Ascending aorta (tissue), 2 donors: ENCODE measurements at regions not wholly inside any gene's neighbourhood (a gene's known extent, or its start where the extent isn't known, plus 50 kb on each side); places are given as distances from the start of the nearest gene placed in this dataset.

Experiments used
- DNase-seq, 2 donors: peaks; one replicate each; pipeline ENCODE4 v3.0.0-alpha.2; 2019; ENCODE audit warnings: low spot score in 2 of 2
- H3K27ac ChIP-seq, 2 donors: fragments of 200-600 bp; sonication (generic); one replicate each; pipeline ENCODE4 v1.5.1; 2016 to 2017; ENCODE audit warnings: mild to moderate bottlenecking in 1 of 2
- H3K27me3 ChIP-seq: fragments of 200-600 bp; sonication (generic); one replicate; pipeline ENCODE4 v1.5.1; 2017
- H3K36me3 ChIP-seq, 2 donors: fragments of 200-600 bp; sonication (generic); one replicate each; pipeline ENCODE4 v1.5.1; 2016
- H3K4me1 ChIP-seq, 2 donors: fragments of 200-600 bp; sonication (generic); one replicate each; pipeline ENCODE4 v1.5.1; 2016 to 2017; ENCODE audit warnings: mild to moderate bottlenecking in 1 of 2
- H3K4me3 ChIP-seq, 2 donors: fragments of 200-600 bp; sonication (generic); one replicate each; pipeline ENCODE4 v1.5.1; 2016 to 2017; ENCODE audit warnings: mild to moderate bottlenecking in 1 of 2
- H3K9me3 ChIP-seq, 2 donors: fragments of 200-600 bp; sonication (generic); one replicate each; pipeline ENCODE4 v1.5.1; 2016
- intact Hi-C: fragments of 100-400 bp; cut with DNase I; formaldehyde crosslinking; loops from one replicate; pipeline ENCODE4 v1.15.1; 2023
- TF ChIP-seq, protein P1 (sequence below), 3 experiments: fragments of 200-600 bp in 2 of 3; fragments of 450-650 bp in 1 of 3; sonication (generic) in 2 of 3; IDR thresholded peaks; one replicate each; pipeline ENCODE4 v1.5.1; 2016 to 2019; ENCODE audit warnings: antibody characterized with exemption in 3 of 3, mild to moderate bottlenecking in 1 of 3, moderate library complexity in 1 of 3

DNA sequence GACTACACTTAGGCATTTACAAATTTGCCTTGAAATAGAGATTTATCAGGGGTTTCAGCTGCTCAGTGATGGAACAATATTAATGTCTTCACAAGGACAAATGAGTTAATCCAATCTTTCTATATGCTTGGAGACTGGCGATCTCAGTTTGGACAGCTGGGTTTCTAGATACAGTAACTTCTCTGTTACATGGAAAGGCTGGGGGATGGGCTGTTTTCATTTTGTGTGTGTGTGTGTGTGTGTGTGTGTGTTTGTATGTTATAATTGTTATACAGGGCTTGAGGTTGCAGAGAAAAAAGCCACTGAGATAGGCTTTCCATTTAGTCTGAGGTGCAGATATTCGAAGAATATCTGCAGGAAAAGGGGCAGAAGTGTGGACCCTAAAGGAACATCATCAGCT lies 359.3 kb upstream of the SALL1 start:
- no peak for DNase-seq
- no peaks in the 10 kb centered on the region for H3K36me3 ChIP-seq
- no peaks in the 10 kb centered on the region for H3K27me3 ChIP-seq
- TF ChIP-seq, protein P1, sequence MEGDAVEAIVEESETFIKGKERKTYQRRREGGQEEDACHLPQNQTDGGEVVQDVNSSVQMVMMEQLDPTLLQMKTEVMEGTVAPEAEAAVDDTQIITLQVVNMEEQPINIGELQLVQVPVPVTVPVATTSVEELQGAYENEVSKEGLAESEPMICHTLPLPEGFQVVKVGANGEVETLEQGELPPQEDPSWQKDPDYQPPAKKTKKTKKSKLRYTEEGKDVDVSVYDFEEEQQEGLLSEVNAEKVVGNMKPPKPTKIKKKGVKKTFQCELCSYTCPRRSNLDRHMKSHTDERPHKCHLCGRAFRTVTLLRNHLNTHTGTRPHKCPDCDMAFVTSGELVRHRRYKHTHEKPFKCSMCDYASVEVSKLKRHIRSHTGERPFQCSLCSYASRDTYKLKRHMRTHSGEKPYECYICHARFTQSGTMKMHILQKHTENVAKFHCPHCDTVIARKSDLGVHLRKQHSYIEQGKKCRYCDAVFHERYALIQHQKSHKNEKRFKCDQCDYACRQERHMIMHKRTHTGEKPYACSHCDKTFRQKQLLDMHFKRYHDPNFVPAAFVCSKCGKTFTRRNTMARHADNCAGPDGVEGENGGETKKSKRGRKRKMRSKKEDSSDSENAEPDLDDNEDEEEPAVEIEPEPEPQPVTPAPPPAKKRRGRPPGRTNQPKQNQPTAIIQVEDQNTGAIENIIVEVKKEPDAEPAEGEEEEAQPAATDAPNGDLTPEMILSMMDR (IDR thresholded peaks at IDR 0.05): no peak
- H3K4me3 ChIP-seq: no peak overlapping the region
- no peaks in the 10 kb centered on the region for H3K9me3 ChIP-seq
- H3K4me1 ChIP-seq: no peaks in the 10 kb centered on the region
- intact Hi-C loops: no loop called here
- no peak overlapping the region for H3K27ac ChIP-seq

DNA sequence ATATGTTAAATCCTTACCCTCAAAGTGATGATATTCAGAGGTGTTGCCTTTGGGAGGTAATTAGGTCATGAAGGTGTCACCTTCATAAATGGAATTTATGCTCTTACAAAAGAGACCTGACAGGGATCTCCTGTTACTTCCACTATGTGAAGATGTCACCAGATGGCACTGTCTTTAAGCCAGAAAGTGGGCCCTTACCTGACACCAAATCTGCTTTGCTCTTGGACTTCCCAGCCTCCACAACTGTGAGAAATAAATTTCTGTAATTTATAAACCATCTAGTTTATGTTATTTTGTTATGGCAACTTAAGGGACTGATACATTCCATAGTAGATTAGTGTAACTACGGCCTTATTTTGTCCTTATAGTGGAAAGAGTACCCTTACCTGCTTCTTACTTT lies 358.3 kb upstream of the SALL1 start:
- no peaks in the 10 kb centered on the region for H3K27me3 ChIP-seq
- H3K36me3 ChIP-seq: no peaks in the 10 kb centered on the region
- no peak for DNase-seq
- H3K27ac ChIP-seq: no peak overlapping the region
- intact Hi-C loops: no loop called here
- TF ChIP-seq, protein P1 (IDR thresholded peaks at IDR 0.05): no peak
- no peak overlapping the region for H3K4me3 ChIP-seq
- no peaks in the 10 kb centered on the region for H3K4me1 ChIP-seq
- H3K9me3 ChIP-seq: no peaks in the 10 kb centered on the region

DNA sequence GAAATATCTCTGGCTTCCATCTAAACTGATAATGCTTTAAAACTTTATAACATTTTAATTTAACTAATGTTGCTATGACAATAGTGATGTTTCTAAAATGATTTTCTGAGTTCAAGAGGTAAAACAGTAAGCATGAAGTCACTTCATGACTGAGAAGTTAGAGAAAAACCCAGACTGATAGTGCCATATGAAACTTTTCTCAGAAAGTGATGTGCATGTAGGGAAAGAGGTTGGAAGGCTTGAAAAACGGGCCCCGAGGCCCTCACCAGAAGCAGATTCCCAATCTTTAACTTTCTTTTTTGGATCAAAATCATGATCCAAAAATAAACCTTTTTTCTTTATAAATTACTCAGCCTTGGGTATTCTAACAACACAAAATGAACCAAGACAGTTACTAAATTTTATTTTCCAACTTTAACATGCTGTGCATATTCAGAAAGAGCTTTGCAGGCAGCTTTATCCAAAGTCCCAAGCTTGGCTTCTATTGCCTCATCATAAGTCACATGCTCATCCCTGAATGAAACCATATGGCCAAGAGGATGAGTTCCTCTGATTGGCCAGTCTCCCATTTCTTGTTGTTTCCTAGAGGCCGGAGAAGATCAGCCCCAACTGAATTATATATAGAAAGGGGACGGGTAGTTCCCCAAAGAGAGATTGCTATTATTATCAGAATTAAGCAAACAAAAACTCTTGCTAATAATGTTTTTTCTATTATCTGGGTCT lies 357.6 kb upstream of the SALL1 start:
- DNase-seq: no peak
- intact Hi-C loops: no loop called here
- H3K4me3 ChIP-seq: no peak overlapping the region
- no peaks in the 10 kb centered on the region for H3K9me3 ChIP-seq
- H3K27me3 ChIP-seq: no peaks in the 10 kb centered on the region
- no peaks in the 10 kb centered on the region for H3K36me3 ChIP-seq
- no peaks in the 10 kb centered on the region for H3K4me1 ChIP-seq
- TF ChIP-seq, protein P1 (IDR thresholded peaks at IDR 0.05): no peak
- no peak overlapping the region for H3K27ac ChIP-seq

GRCh38 chr16:51507286-51507685 lies 356.2 kb upstream of the SALL1 start:
- Histone ChIP-seq H3K4me1 (no peaks in the 10 kb centered on the region), H3K36me3 (no peaks in the 10 kb centered on the region), H3K27ac (no peak overlapping the region), H3K4me3 (no peak overlapping the region), H3K9me3 (no peaks in the 10 kb centered on the region), H3K27me3 (no peaks in the 10 kb centered on the region)
- TF ChIP-seq, protein P1 (IDR thresholded peaks at IDR 0.05): no peak
- DNase-seq: no peak
- intact Hi-C loops: no loop called here

DNA sequence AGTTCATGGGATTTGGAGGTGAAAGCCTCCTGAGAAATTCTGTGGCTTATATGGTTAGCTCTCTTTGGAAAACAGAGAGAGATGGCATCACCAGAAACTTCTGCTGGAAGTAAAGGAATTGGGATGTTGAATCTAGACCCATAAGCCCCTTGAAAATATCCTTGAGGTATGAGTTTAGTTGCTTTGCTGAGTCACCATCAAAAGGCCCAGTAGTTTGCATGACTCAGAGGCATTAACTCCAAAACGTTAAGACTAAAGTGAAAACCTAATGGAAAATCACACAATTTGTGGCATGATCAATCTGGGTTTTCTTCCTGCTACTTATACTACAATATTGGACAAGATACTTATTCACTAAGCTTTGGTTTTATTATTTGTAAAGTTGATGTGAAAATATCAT lies 349.2 kb upstream of the SALL1 start:
- H3K4me1 ChIP-seq: no peaks in the 10 kb centered on the region
- H3K36me3 ChIP-seq: no peaks in the 10 kb centered on the region
- H3K27me3 ChIP-seq: no peaks in the 10 kb centered on the region
- no peak for DNase-seq
- H3K4me3 ChIP-seq: no peak overlapping the region
- H3K27ac ChIP-seq: no peak overlapping the region
- TF ChIP-seq, protein P1 (IDR thresholded peaks at IDR 0.05): no peak
- no peaks in the 10 kb centered on the region for H3K9me3 ChIP-seq
- intact Hi-C loops: no loop called here
